ENCODE measurements at regions not wholly inside any gene's neighbourhood (a gene's known extent, or its start where the extent isn't known, plus 50 kb on each side); places are given as distances from the start of the nearest gene placed in this dataset.

GRCh38 chr3:144480416-144480919, 508.8 kb downstream of the DIPK2A start:
- Mint-ChIP-seq H3K27ac (no peak overlapping the region), H3K4me3 (no peak overlapping the region), H3K27me3 (ENCODE audit: low read depth) (no peaks in the 10 kb centered on the region), H3K4me1 (peaks cover 16% of the 10 kb centered on the region in 2 experiments), H3K36me3 (ENCODE audit: insufficient read depth in 1 of 3, low read depth in 3 of 3) (no peaks in the 10 kb centered on the region), H3K9me3 (peaks cover 0 to 2% of the 10 kb centered on the region in 2 experiments; a peak in 3 of 5 replicates)
- no peak overlapping the region for H2AK5ac ChIP-seq (ENCODE audit: insufficient read length, low read length)
- H4K5ac ChIP-seq (ENCODE audit: insufficient read length, low read depth, low read length): no peak overlapping the region
- no peak overlapping the region for H3K23ac ChIP-seq (ENCODE audit: insufficient read length, low read depth, low read length)
- no peak overlapping the region for H2BK120ac ChIP-seq (ENCODE audit: low read depth, low read length, poor library complexity, severe bottlenecking)
- H3K4me2 ChIP-seq (ENCODE audit: insufficient read depth, insufficient read length, low read length): no peak overlapping the region
- H3K14ac ChIP-seq (ENCODE audit: insufficient read depth, low read length): no peak overlapping the region
- H2BK15ac ChIP-seq (ENCODE audit: low read depth, low read length): no peak overlapping the region
- TF ChIP-seq CTCF (conservative IDR thresholded peaks at IDR 0.05): no peak
- peaks cover 3% of the 10 kb centered on the region; the same call in 1 of the 2 replicates for H3K4me1 ChIP-seq (ENCODE audit: insufficient read depth, low read length)
- no peak overlapping the region for H2BK20ac ChIP-seq (ENCODE audit: low read depth, low read length, poor library complexity, severe bottlenecking)
- H3K79me1 ChIP-seq (ENCODE audit: insufficient read depth, low read depth, low read length, poor library complexity, severe bottlenecking): no peaks in the 10 kb centered on the region
- no peak overlapping the region for H2BK12ac ChIP-seq (ENCODE audit: insufficient read length, low read depth, low read length)
- H3K56ac ChIP-seq (ENCODE audit: insufficient read length, low read depth, low read length): no peak overlapping the region
- no peak overlapping the region for H3T11ph ChIP-seq (ENCODE audit: low read length)
- no peak overlapping the region for H3K27ac ChIP-seq (ENCODE audit: insufficient read length, low read depth, low read length)
- H2BK5ac ChIP-seq (ENCODE audit: insufficient read length, low read length): no peak overlapping the region
- no peak overlapping the region for H3K18ac ChIP-seq (ENCODE audit: insufficient read length, low read depth, low read length)
- no peaks in the 10 kb centered on the region for H3K9me3 ChIP-seq (ENCODE audit: control insufficient read depth, low read depth, low read length)
- H4K20me1 ChIP-seq (ENCODE audit: control insufficient read depth, insufficient read depth, insufficient read length): no peaks in the 10 kb centered on the region
- H2AFZ ChIP-seq (ENCODE audit: low read length): no peak overlapping the region
- H3K23me2 ChIP-seq (ENCODE audit: insufficient read length, low read depth, low read length, poor library complexity, severe bottlenecking): no peaks in the 10 kb centered on the region
- no peak overlapping the region for H4K91ac ChIP-seq (ENCODE audit: insufficient read length, low read depth, low read length)
- H3K79me2 ChIP-seq (ENCODE audit: insufficient read depth, low read length): no peaks in the 10 kb centered on the region
- H3K4ac ChIP-seq (ENCODE audit: low read depth, low read length): no peak overlapping the region
- H3K27me3 ChIP-seq (ENCODE audit: insufficient read depth, low read length): no peaks in the 10 kb centered on the region
- DNase-seq: no peak
- H4K8ac ChIP-seq (replicated peaks; ENCODE audit: insufficient read length, low read depth, low read length): no peak overlapping the region
- H3K9ac ChIP-seq (ENCODE audit: extremely low read depth, insufficient read length, low read length): no peak overlapping the region

Data from H9 (cell line).